GM06990 (cell line): ENCODE measurements at regions not wholly inside any gene's neighbourhood (a gene's known extent, or its start where the extent isn't known, plus 50 kb on each side); places are given as distances from the start of the nearest gene placed in this dataset.

Experiments
- DNase-seq: peaks from one replicate; pipeline ENCODE4 v3.0.0-alpha.2; 2011; ENCODE audit not compliant: insufficient read length; ENCODE audit errors: extremely low read depth
- H3K27me3 ChIP-seq: replicated peaks from 2 replicates; pipeline ENCODE4 v1.6.0; 2011; ENCODE audit warnings: low read length; ENCODE audit not compliant: control insufficient read depth, insufficient read depth
- H3K36me3 ChIP-seq: 2 replicates; pipeline ENCODE4 v1.5.1; 2011; ENCODE audit warnings: low read length; ENCODE audit not compliant: control insufficient read depth, insufficient read depth
- H3K4me3 ChIP-seq: replicated peaks from 2 replicates; pipeline ENCODE4 v1.5.1; 2011; ENCODE audit warnings: low read depth, mild to moderate bottlenecking, control low read depth, low read length
- CTCF ChIP-seq: IDR thresholded peaks from 2 replicates; pipeline ENCODE4 v1.5.1; 2011; ENCODE audit warnings: low read length, control low read depth, mild to moderate bottlenecking, inconsistent platforms; ENCODE audit not compliant: insufficient read depth, poor library complexity, severe bottlenecking

GRCh38 chr7:115704884-115705283 is 325.7 kb downstream of the TFEC start:
- no peaks in the 10 kb centered on the region for H3K36me3 ChIP-seq
- no peak for TF ChIP-seq CTCF
- H3K27me3 ChIP-seq, result no peaks in the 10 kb centered on the region
- H3K4me3 ChIP-seq, result no peak overlapping the region
- DNase-seq, result no peak

GRCh38 chr7:115701141-115701540 is 329.4 kb downstream of the TFEC start:
- no peak for TF ChIP-seq CTCF
- H3K27me3 ChIP-seq, result no peaks in the 10 kb centered on the region
- no peaks in the 10 kb centered on the region for H3K36me3 ChIP-seq
- no peak for DNase-seq
- H3K4me3 ChIP-seq, result no peak overlapping the region

GRCh38 chr7:115694424-115694823 is 336.1 kb downstream of the TFEC start:
- no peak for DNase-seq
- H3K27me3 ChIP-seq, result no peaks in the 10 kb centered on the region
- no peak overlapping the region for H3K4me3 ChIP-seq
- H3K36me3 ChIP-seq, result no peaks in the 10 kb centered on the region
- no peak for TF ChIP-seq CTCF

GRCh38 chr7:115693779-115694178 is 336.8 kb downstream of the TFEC start:
- no peak for TF ChIP-seq CTCF
- Histone ChIP-seq H3K4me3 (no peak overlapping the region), H3K36me3 (no peaks in the 10 kb centered on the region), H3K27me3 (no peaks in the 10 kb centered on the region)
- DNase-seq, result no peak

- no peak for DNase-seq
- Histone ChIP-seq H3K4me3 (no peak overlapping the region), H3K36me3 (no peaks in the 10 kb centered on the region), H3K27me3 (no peaks in the 10 kb centered on the region)
- no peak for TF ChIP-seq CTCF
Measured at GRCh38 chr7:115689941-115690340, 340.6 kb downstream of the TFEC start.

GRCh38 chr7:115683093-115683492 is 347.5 kb downstream of the TFEC start:
- Histone ChIP-seq H3K27me3 (no peaks in the 10 kb centered on the region), H3K36me3 (no peaks in the 10 kb centered on the region), H3K4me3 (no peak overlapping the region)
- TF ChIP-seq CTCF, result no peak
- DNase-seq, result no peak
